ENCODE measurements at regions not wholly inside any gene's neighbourhood (a gene's known extent, or its start where the extent isn't known, plus 50 kb on each side); places are given as distances from the start of the nearest gene placed in this dataset.

DNA sequence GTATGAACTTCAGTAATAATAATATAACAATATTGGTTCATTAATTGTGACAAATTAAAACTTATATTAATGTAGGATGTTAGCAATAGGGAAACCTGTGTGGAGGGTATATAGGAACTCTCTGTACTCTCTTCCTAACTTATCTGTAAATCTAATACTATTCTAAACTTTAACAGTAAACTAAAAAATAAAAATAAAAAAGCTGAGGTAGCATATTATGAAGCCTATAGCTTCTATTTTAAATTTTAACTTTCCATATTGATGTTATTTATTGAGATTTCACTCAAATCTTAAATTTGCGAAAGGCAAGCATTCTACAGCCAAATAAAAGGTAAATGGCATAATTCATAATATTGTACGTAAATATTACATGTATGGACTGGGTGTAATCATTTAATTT is 326.4 kb downstream of the MEI4 start:
- no peaks in the 10 kb centered on the region for H3K4me1 Mint-ChIP-seq
- no peak for DNase-seq
- peaks cover 10 to 47% (median 17%) of the 10 kb centered on the region in 6 donors for H3K9me3 Mint-ChIP-seq
- no peaks in the 10 kb centered on the region for H3K27me3 Mint-ChIP-seq (ENCODE audit: low read depth in 3 of 3)
- H3K4me3 Mint-ChIP-seq = no peak overlapping the region
- peaks cover 0 to 4% (median 0%) of the 10 kb centered on the region in 3 donors for H3K36me3 Mint-ChIP-seq
- no peak overlapping the region for H3K27ac Mint-ChIP-seq

DNA sequence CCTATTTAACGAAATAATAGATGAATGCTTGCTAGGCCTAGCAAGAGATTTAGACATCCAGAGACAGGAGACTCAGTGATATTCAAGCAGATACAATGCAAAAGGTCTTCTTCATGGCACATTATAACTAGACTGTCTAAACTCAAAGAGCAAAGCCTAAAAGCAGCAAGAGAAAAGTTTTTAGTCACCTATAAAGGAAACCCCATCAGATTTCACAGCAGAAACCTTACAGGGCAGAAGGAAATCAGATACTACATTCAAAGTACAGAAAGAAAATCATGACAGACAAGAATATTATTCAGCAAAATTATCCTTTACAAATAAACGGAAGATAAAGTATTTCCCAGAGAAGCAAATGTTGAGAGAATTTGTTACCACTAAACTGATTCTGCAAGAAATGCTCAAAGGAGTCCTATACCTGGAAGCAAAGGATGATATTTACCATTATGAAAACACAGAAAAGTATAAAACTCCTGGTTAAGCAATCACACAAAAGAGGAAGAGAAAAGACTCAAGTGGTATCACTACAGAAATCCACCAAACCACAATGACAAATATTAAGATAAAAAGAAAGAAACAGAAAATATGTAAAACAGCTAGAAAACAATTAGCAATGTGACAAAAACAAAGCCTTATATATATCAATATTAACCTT is 333.7 kb downstream of the MEI4 start:
- no peak overlapping the region for H3K27ac Mint-ChIP-seq

DNA sequence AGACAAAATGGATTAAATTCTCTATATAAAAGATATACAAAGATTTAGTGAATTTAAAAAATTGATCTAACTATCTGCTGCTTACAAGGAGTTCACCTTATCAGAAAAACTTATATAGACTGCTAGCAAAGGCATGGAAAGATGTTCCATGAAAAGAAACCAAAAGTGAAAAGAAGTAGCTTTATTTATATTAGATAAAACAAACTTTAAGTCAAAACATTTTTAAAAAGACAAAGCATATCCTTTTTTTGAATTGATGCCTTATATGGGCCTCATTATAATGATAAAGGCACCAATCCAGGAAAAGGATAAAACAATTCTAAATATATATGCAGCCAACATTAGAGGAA is 334.2 kb downstream of the MEI4 start:
- peaks cover 0 to 2% (median 0%) of the 10 kb centered on the region in 3 donors for H3K27me3 Mint-ChIP-seq (ENCODE audit: low read depth in 3 of 3)
- no peak overlapping the region for H3K27ac Mint-ChIP-seq
- peaks cover 10 to 32% (median 25%) of the 10 kb centered on the region in 6 donors for H3K9me3 Mint-ChIP-seq
- H3K36me3 Mint-ChIP-seq = no peaks in the 10 kb centered on the region
- no peak overlapping the region for H3K4me3 Mint-ChIP-seq
- H3K4me1 Mint-ChIP-seq = no peaks in the 10 kb centered on the region
- no peak for DNase-seq

More for the DNA sequence above, 333.7 kb downstream of the MEI4 start:
- no peaks in the 10 kb centered on the region for H3K27me3 Mint-ChIP-seq (ENCODE audit: low read depth in 3 of 3)
- peaks cover 10 to 32% (median 25%) of the 10 kb centered on the region in 6 donors for H3K9me3 Mint-ChIP-seq
- no peak overlapping the region for H3K4me3 Mint-ChIP-seq
- no peak for DNase-seq
- peaks cover 0 to 1% (median 0%) of the 10 kb centered on the region in 3 donors for H3K36me3 Mint-ChIP-seq
- H3K4me1 Mint-ChIP-seq = no peaks in the 10 kb centered on the region

DNA sequence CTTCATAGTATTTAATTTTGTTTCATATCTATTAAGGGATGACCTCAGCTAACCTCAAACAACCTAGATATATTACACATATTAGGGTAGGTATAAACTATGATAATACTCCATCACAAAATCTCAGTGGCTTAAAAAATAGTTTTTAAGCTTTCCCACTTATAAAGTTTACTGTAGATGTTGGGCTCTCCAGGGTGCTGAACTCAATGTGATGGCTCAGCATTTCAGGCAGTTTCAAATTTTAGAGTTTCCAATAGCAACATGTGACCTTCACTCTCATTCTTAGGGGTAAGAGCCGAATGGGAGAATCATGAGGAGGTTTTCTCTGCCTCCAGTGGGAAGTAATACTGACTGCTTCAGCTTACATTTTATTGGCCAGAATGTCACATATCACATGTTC is 357.3 kb downstream of the MEI4 start:
- no peak for DNase-seq
- peaks cover 5 to 47% (median 20%) of the 10 kb centered on the region in 6 donors for H3K9me3 Mint-ChIP-seq
- H3K27ac Mint-ChIP-seq = no peak overlapping the region
- H3K4me3 Mint-ChIP-seq = no peak overlapping the region
- no peaks in the 10 kb centered on the region for H3K4me1 Mint-ChIP-seq
- H3K36me3 Mint-ChIP-seq = no peaks in the 10 kb centered on the region
- H3K27me3 Mint-ChIP-seq (ENCODE audit: low read depth in 3 of 3) = peaks cover 0 to 2% (median 0%) of the 10 kb centered on the region in 3 donors

DNA sequence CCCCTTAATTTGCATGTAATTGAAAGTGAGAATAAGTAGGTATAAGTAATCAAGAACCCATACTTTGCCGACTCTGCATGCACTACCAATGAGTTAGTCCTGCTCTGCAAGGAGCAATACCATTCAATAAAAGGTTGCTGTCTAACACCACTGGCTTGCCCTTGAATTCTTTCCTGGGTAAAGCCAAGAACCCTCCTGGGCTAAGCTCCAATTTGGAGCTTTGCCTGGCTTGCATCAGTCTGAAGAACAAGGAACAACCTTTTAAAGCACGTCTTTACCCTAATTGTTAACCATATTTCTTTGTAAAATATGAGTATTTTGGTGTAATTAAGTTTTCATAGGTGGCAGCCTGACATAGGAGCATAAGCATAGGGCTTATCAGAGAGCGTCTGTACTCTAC is 367.7 kb downstream of the MEI4 start:
- DNase-seq = no peak
- Mint-ChIP-seq H3K27me3 (ENCODE audit: low read depth in 3 of 3) (peaks cover 0 to 2% (median 0%) of the 10 kb centered on the region in 3 donors), H3K27ac (no peak overlapping the region), H3K4me3 (no peak overlapping the region), H3K36me3 (no peaks in the 10 kb centered on the region), H3K9me3 (peaks cover 3 to 35% (median 23%) of the 10 kb centered on the region in 6 donors), H3K4me1 (no peaks in the 10 kb centered on the region)

DNA sequence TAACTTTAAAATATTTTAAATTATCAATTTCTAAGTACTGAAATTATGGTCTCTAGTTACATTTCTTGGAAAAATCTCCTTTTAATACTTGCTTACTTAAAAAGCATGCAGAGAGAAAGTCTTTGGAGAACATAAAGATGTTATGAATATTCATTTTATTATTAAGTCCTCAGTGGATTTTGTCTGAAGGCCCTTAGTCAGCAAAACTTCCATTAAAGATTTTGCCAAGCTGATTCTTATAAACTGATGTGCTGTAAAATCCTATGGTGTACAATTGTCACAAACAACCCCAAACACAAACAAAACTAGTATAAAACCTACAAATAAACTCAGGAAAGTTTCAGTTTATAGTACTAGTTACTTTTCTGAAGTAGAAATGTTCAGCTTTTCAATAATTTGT is 372.7 kb downstream of the MEI4 start:
- Mint-ChIP-seq H3K36me3 (no peaks in the 10 kb centered on the region), H3K27ac (no peak overlapping the region), H3K27me3 (ENCODE audit: low read depth in 3 of 3) (peaks cover 0 to 2% (median 0%) of the 10 kb centered on the region in 3 donors), H3K9me3 (peaks cover 0 to 23% (median 19%) of the 10 kb centered on the region in 6 donors), H3K4me3 (no peak overlapping the region), H3K4me1 (no peaks in the 10 kb centered on the region)
- no peak for DNase-seq

DNA sequence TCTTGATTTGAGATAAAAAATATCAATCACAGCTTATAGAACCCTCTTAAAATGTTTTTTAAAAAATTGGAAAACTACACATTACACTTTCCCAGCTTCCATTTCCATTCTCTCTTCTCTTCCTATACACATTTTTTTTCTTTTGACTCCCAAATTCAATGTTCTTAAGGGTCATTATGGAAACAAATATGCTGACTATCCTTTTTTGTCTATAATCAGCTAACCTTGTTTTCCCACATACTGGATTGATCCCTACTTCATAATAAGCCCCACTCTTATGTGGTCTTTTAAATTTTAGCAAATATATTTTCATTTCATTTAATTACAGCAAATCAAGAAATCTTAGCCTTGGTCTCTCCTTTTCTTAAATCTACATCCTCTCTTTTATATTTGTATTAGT is 378.4 kb downstream of the MEI4 start:
- Mint-ChIP-seq H3K9me3 (peaks cover 5 to 20% (median 13%) of the 10 kb centered on the region in 6 donors), H3K36me3 (no peaks in the 10 kb centered on the region), H3K4me1 (no peaks in the 10 kb centered on the region), H3K4me3 (no peak overlapping the region), H3K27me3 (ENCODE audit: low read depth in 3 of 3) (no peaks in the 10 kb centered on the region), H3K27ac (no peak overlapping the region)
- no peak for DNase-seq

DNA sequence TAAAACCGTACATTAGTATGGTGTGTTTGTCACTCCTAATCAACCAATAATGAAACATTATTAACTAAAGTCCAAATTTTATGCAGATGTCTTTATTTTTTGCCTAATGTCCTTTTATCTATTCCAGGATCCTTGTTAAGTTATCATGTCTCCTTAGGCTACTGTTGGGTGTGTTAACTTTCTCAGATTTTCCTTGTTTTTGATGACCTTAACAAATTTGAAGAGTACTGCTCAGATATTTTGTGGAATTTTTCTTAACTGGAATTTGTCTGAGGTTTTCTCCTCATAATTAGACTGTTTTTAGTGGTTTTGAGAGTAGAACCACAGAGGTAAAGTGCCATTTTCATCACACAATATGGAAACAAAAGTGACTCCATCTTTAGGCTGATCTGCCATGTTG is 406.3 kb downstream of the MEI4 start:
- Mint-ChIP-seq H3K27ac (no peak overlapping the region), H3K27me3 (ENCODE audit: low read depth in 3 of 3) (no peaks in the 10 kb centered on the region), H3K9me3 (peaks cover 5 to 44% (median 23%) of the 10 kb centered on the region in 6 donors), H3K4me3 (no peak overlapping the region), H3K36me3 (no peaks in the 10 kb centered on the region), H3K4me1 (no peaks in the 10 kb centered on the region)
- DNase-seq = no peak

DNA sequence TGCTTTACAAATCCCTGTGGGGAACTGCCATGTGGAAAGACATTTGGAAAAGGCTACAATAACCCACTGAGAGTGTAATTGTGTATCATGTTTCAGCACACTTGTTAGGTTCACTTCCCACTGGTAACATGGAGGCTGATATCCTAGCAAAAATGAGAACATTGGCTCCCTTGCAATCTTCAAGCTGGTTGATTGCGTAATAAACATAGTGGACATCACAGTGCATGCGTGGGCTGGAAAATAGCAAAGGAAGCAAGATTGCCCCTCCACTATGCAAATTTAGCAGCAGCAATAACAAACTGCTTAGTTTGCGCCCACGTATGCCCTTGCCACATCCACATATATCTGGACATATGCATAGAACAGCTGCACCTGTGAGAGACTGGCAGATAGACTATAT is 410.2 kb downstream of the MEI4 start:
- Mint-ChIP-seq H3K4me3 (no peak overlapping the region), H3K27ac (no peak overlapping the region), H3K27me3 (ENCODE audit: low read depth in 3 of 3) (peaks cover 0 to 2% (median 0%) of the 10 kb centered on the region in 3 donors), H3K9me3 (peaks cover 4 to 27% (median 13%) of the 10 kb centered on the region in 6 donors), H3K4me1 (no peaks in the 10 kb centered on the region), H3K36me3 (no peaks in the 10 kb centered on the region)
- no peak for DNase-seq

DNA sequence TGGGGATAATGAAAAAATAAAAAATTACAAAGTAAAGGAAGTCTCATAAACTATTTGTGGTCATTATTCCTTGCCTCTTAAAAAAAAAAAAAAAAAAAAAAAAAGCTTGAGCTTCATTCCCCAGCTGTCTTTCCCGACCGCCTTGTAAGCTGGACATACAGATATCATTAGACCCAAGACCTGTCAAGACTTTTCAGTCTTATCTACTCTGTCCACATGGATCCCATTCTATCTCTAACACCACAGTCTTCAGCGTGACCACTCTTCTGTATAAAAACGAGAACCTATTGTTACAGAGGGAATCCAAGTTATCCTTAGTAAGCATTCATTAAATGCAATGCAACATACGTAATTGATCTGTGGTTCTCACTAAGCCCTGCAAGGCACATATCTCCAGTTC is 423.5 kb downstream of the MEI4 start:
- DNase-seq = no peak
- no peaks in the 10 kb centered on the region for H3K4me1 Mint-ChIP-seq
- H3K27ac Mint-ChIP-seq = no peak overlapping the region
- H3K27me3 Mint-ChIP-seq (ENCODE audit: low read depth in 3 of 3) = no peaks in the 10 kb centered on the region
- H3K9me3 Mint-ChIP-seq = peaks cover 3 to 24% (median 16%) of the 10 kb centered on the region in 6 donors
- H3K36me3 Mint-ChIP-seq = no peaks in the 10 kb centered on the region
- H3K4me3 Mint-ChIP-seq = no peak overlapping the region

DNA sequence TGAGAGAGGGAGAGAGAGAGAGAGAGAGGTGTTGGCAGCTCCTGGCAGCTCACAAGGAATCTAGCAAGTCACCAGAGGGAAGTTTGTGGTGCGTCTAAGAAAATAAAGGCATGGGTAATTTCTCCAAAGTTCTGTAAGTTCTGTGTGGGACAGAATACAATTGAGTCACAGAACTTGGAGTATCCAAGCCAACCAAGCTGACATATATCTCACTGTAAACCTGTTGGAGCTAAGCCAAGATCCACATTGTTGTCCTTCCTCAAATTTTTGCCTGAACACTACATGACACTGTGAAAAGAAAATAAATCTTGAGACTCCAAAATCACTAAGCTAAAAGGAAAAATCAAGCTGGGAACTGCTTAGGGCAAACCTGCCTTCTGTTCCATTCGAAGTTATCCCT is 436.7 kb downstream of the MEI4 start:
- no peaks in the 10 kb centered on the region for H3K27me3 Mint-ChIP-seq (ENCODE audit: low read depth in 3 of 3)
- no peak overlapping the region for H3K4me3 Mint-ChIP-seq
- no peaks in the 10 kb centered on the region for H3K36me3 Mint-ChIP-seq
- peaks cover 0 to 30% (median 19%) of the 10 kb centered on the region in 6 donors for H3K9me3 Mint-ChIP-seq
- no peak overlapping the region for H3K27ac Mint-ChIP-seq
- no peaks in the 10 kb centered on the region for H3K4me1 Mint-ChIP-seq
- no peak for DNase-seq

DNA sequence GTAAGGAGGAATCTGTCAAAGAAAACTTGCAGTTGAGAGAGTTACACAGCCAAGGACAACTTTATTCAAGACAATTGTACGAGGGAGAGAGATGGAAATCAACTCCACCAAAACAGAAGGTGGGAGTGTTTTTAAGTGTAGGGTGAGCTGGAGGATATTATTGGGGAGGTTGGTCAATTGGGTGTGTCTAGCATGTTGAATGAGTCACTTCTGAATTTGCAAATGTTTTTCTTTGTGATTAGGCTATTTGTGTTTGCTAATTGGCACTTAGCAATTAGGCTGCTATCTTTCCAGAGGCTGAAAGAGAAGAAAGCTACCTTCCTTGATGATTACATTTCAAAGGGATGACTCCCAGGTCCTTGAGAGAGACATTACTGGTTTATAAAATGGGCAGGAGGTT is 441.1 kb downstream of the MEI4 start:
- no peaks in the 10 kb centered on the region for H3K36me3 Mint-ChIP-seq
- H3K4me1 Mint-ChIP-seq = no peaks in the 10 kb centered on the region
- no peak for DNase-seq
- H3K9me3 Mint-ChIP-seq = peaks cover 0 to 19% (median 8%) of the 10 kb centered on the region in 6 donors
- H3K27me3 Mint-ChIP-seq (ENCODE audit: low read depth in 3 of 3) = no peaks in the 10 kb centered on the region
- no peak overlapping the region for H3K4me3 Mint-ChIP-seq
- no peak overlapping the region for H3K27ac Mint-ChIP-seq

DNA sequence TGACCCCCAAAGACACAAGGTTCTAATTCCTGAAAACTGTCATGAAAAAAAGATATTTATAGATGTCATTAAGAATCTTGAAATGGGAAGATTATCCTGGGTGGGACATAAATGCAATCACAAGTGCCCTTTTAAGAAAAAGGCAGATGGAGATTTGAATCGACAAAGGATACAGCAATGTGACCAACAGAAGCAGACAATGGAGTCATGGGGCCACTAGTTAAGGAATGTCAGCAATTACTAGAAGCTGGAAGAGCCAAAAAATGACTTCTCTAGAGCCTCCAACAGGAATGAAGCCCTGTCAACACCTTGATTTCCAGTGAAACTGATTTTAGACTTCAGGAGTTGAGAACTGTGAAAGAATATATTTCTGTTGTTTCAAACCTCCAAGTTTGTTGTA is 448.5 kb downstream of the MEI4 start:
- Mint-ChIP-seq H3K36me3 (no peaks in the 10 kb centered on the region), H3K27me3 (ENCODE audit: low read depth in 3 of 3) (no peaks in the 10 kb centered on the region)

DNA sequence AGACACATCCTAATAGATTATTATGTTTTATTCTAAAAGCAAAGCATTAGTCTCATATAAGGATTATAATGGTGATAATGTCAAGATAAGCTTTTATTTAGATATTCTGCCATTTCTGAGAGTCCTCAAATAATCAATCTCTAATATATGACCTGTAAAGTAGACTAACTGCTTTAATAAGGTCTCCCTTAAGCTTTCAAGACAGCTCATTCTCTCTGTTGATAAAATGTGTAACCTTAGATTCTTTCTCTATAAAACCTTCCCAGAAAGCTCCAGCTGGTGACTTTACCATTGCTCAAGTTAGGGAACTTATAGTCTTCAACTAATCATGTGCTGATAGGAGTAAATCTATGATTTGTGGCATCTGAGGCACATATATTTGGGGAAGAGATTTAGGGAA is 457.8 kb downstream of the MEI4 start:
- Mint-ChIP-seq H3K27me3 (ENCODE audit: low read depth in 3 of 3) (peaks cover 0 to 2% (median 0%) of the 10 kb centered on the region in 3 donors), H3K4me3 (no peak overlapping the region), H3K36me3 (no peaks in the 10 kb centered on the region), H3K4me1 (no peaks in the 10 kb centered on the region), H3K27ac (no peak overlapping the region), H3K9me3 (peaks cover 7 to 47% (median 21%) of the 10 kb centered on the region in 6 donors)
- no peak for DNase-seq

More for the DNA sequence above, 448.5 kb downstream of the MEI4 start:
- no peak overlapping the region for H3K27ac Mint-ChIP-seq
- no peaks in the 10 kb centered on the region for H3K4me1 Mint-ChIP-seq
- H3K9me3 Mint-ChIP-seq = peaks cover 12 to 37% (median 19%) of the 10 kb centered on the region in 6 donors
- no peak overlapping the region for H3K4me3 Mint-ChIP-seq
- no peak for DNase-seq

DNA sequence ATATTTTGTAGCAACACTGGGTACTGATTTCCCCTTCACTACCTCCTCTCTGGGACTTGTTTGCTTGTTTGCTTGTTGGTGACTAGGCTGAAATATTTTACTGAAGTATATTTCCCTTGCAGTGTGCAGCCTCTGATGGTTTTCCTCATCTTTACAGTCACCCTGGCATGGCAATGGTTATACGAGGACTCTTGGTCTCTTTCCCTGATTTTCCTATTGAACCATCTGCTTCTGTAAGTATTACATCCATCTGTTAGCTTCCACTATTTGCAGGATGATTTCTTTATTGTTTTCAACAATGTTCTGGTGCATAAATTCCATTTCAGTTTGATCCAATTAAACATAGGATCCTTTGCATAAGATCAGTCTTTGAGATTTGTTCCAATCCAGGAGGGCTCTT is 465.1 kb downstream of the MEI4 start:
- H3K4me1 Mint-ChIP-seq = no peaks in the 10 kb centered on the region
- H3K27me3 Mint-ChIP-seq (ENCODE audit: low read depth in 3 of 3) = no peaks in the 10 kb centered on the region
- H3K27ac Mint-ChIP-seq = no peak overlapping the region
- no peaks in the 10 kb centered on the region for H3K36me3 Mint-ChIP-seq
- peaks cover 12 to 61% (median 28%) of the 10 kb centered on the region in 6 donors for H3K9me3 Mint-ChIP-seq
- H3K4me3 Mint-ChIP-seq = no peak overlapping the region
- DNase-seq = no peak

All from immature natural killer cell (primary cell).